GM12878 (cell line): ENCODE measurements at regions not wholly inside any gene's neighbourhood (a gene's known extent, or its start where the extent isn't known, plus 50 kb on each side); places are given as distances from the start of the nearest gene placed in this dataset.

Experiments
- ATAC-seq: fragments of 200-7000 bp; cut with Tn5 transposase; 3 replicates; pipeline ENCODE4 v1.9.1; 2020; ENCODE audit warnings: mild to moderate bottlenecking, moderate library complexity
- BruUV-seq: library from RNA; stranded (reverse); fragments of 400-500 nt; replicated peaks from 2 replicates; lab custom pipeline; 2021; lab: Mats Ljungman, UMichigan
- CTCF ChIA-PET: fragments of 300-600 bp; sonication (Branson Sonifier 250); formaldehyde crosslinking; extraction: SDS; loops from one replicate; lab custom pipeline; 2021; ENCODE audit warnings: inconsistent platforms; lab: Yijun Ruan, JAX
- POLR2A ChIA-PET: fragments of 350-600 bp; formaldehyde crosslinking; extraction: SDS; loops from one replicate; lab custom pipeline; 2021; ENCODE audit warnings: inconsistent platforms; lab: Charles Lee
- RAD21 ChIA-PET: fragments of 300-600 bp; sonication (Branson Sonifier 250); formaldehyde crosslinking; loops from one replicate; lab custom pipeline; 2023; ENCODE audit warnings: antibody characterized with exemption; ENCODE audit not compliant: unreplicated experiment; lab: Charles Lee
- SMC1A ChIA-PET: fragments of 300-600 bp; sonication (Branson Sonifier 250); formaldehyde crosslinking; loops from one replicate; lab custom pipeline; 2023; ENCODE audit not compliant: unreplicated experiment, uncharacterized antibody; lab: Charles Lee
- DNase-seq: peaks from one replicate; pipeline ENCODE4 v3.0.0-alpha.2; 2011; ENCODE audit warnings: low read depth, low spot score
- FAIRE-seq: peaks from 3 replicates; lab custom pipeline; 2011; peaks lifted over from hg19 to GRCh38; lab: Jason Lieb, UNC
- H2AFZ ChIP-seq: 2 replicates; pipeline ENCODE4 v1.6.0; 2011; ENCODE audit warnings: low read depth, low read length, control low read depth; ENCODE audit not compliant: control insufficient read depth
- H3K27ac ChIP-seq: 2 replicates; pipeline ENCODE4 v1.5.1; 2011; ENCODE audit warnings: control low read depth; ENCODE audit not compliant: control insufficient read depth, insufficient read depth
- H3K27me3 ChIP-seq, 2 experiments: replicated peaks in 1 of 2; 2 replicates each; pipeline versions ENCODE4 v1.6.0 to v1.6.1; 2011; ENCODE audit warnings: low read length in 1 of 2; ENCODE audit not compliant: control insufficient read depth in 2 of 2, insufficient read depth in 2 of 2
- H3K36me3 ChIP-seq, 2 experiments: 2 replicates each; pipeline ENCODE4 v1.5.1; 2011; ENCODE audit warnings: low read length in 1 of 2; ENCODE audit not compliant: control insufficient read depth in 2 of 2, insufficient read depth in 2 of 2
- H3K4me1 ChIP-seq: 2 replicates; pipeline ENCODE4 v1.6.1; 2011; ENCODE audit warnings: mild to moderate bottlenecking, low read length, moderate library complexity, mixed read lengths; ENCODE audit not compliant: control insufficient read depth, insufficient read depth
- H3K4me2 ChIP-seq: 2 replicates; pipeline ENCODE4 v1.6.0; 2011; ENCODE audit warnings: control low read depth; ENCODE audit not compliant: control insufficient read depth, insufficient read depth
- H3K4me3 ChIP-seq: fragments of 200-600 bp; sonication (generic); 2 replicates; pipeline ENCODE4 v1.5.1; 2016
- H3K79me2 ChIP-seq: 2 replicates; pipeline ENCODE4 v1.6.0; 2011; ENCODE audit warnings: low read length; ENCODE audit not compliant: control insufficient read depth, insufficient read depth
- H3K9ac ChIP-seq: 2 replicates; pipeline ENCODE4 v1.8.0; 2011; ENCODE audit warnings: low read length, control low read depth, mixed read lengths; ENCODE audit not compliant: control insufficient read depth, insufficient read depth
- H3K9me3 ChIP-seq: replicated peaks from 3 replicates; pipeline ENCODE4 v1.5.1; 2011; ENCODE audit warnings: mild to moderate bottlenecking, low read length; ENCODE audit not compliant: control insufficient read depth, insufficient read depth
- H4K20me1 ChIP-seq: 2 replicates; pipeline ENCODE4 v1.6.0; 2011; ENCODE audit not compliant: control insufficient read depth, insufficient read depth
- BACH1 ChIP-seq: fragments of 450-650 bp; IDR thresholded peaks from 2 replicates; pipeline ENCODE4 v1.6.1; 2017; ENCODE audit warnings: mild to moderate bottlenecking, borderline replicate concordance
- EED ChIP-seq: sonication (generic); IDR thresholded peaks from 2 replicates; pipeline ENCODE4 v1.6.1; 2016; ENCODE audit warnings: antibody characterized with exemption, low read depth
- EP300 ChIP-seq, 2 experiments: fragments of 150-350 bp in 1 of 2; IDR thresholded peaks; 2 replicates each; pipeline ENCODE4 v1.6.1; 2011 to 2012; ENCODE audit warnings: low read depth in 2 of 2, low read length in 2 of 2, borderline replicate concordance in 1 of 2, improper control_type of control experiment in 1 of 2, inconsistent platforms in 1 of 2; ENCODE audit not compliant: control insufficient read depth in 1 of 2
- FOS ChIP-seq: IDR thresholded peaks from 3 replicates; pipeline ENCODE4 v1.6.1; 2011; ENCODE audit warnings: borderline replicate concordance; ENCODE audit not compliant: insufficient read length; ENCODE audit errors: extremely low read depth
- GABPA ChIP-seq: IDR thresholded peaks from 2 replicates; pipeline ENCODE4 v1.6.1; 2014; ENCODE audit warnings: antibody characterized with exemption, low read depth, mild to moderate bottlenecking, inconsistent platforms
- HDAC2 ChIP-seq: fragments of 200-600 bp; sonication (generic); IDR thresholded peaks from 2 replicates; pipeline ENCODE4 v1.6.1; 2017
- MAX ChIP-seq: IDR thresholded peaks from 2 replicates; pipeline ENCODE4 v1.6.1; 2012; ENCODE audit warnings: low read depth, low read length, improper control_type of control experiment
- NFXL1 ChIP-seq: fragments of 450-650 bp; IDR thresholded peaks from 2 replicates; pipeline ENCODE4 v1.6.1; 2017; ENCODE audit warnings: antibody characterized with exemption, mild to moderate bottlenecking, borderline replicate concordance
- NRF1 ChIP-seq: conservative IDR thresholded peaks from 2 replicates; pipeline ENCODE4 v1.6.1; 2011; ENCODE audit warnings: mild to moderate bottlenecking, low read depth, low read length, improper control_type of control experiment
- PML ChIP-seq: IDR thresholded peaks from 2 replicates; pipeline ENCODE4 v1.6.1; 2012; ENCODE audit warnings: low read length, inconsistent platforms
- POLR2AphosphoS5 ChIP-seq: IDR thresholded peaks from 2 replicates; pipeline ENCODE4 v1.6.1; 2011; ENCODE audit warnings: mild to moderate bottlenecking, low read length, inconsistent platforms
- RB1 ChIP-seq: fragments of 450-650 bp; formaldehyde crosslinking; IDR thresholded peaks from 2 replicates; pipeline ENCODE4 v1.6.1; 2017; ENCODE audit warnings: mild to moderate bottlenecking, borderline replicate concordance
- SMAD5 ChIP-seq: IDR thresholded peaks from 2 replicates; pipeline ENCODE4 v1.6.1; 2016; ENCODE audit warnings: antibody characterized with exemption, low read depth
- TCF12 ChIP-seq: IDR thresholded peaks from 2 replicates; pipeline ENCODE4 v1.6.1; 2011; ENCODE audit warnings: low read depth, mild to moderate bottlenecking, low read length
- YY1 ChIP-seq: IDR thresholded peaks from 2 replicates; pipeline ENCODE4 v1.6.1; 2011; ENCODE audit warnings: low read depth, mild to moderate bottlenecking, low read length
- ZNF24 ChIP-seq: fragments of 450-650 bp; IDR thresholded peaks from 2 replicates; pipeline ENCODE4 v1.6.1; 2017; ENCODE audit warnings: antibody characterized with exemption, mild to moderate bottlenecking
- ZNF384 ChIP-seq: IDR thresholded peaks from 2 replicates; pipeline ENCODE4 v1.6.1; 2012; ENCODE audit warnings: low read depth, mild to moderate bottlenecking, low read length, improper control_type of control experiment, borderline replicate concordance
- ZSCAN29 ChIP-seq: fragments of 450-650 bp; IDR thresholded peaks from 2 replicates; pipeline ENCODE4 v1.6.1; 2017; ENCODE audit warnings: mild to moderate bottlenecking, moderate library complexity
- ZZZ3 ChIP-seq: IDR thresholded peaks from 2 replicates; pipeline ENCODE4 v1.6.1; 2011; ENCODE audit warnings: low read depth; ENCODE audit not compliant: control insufficient read depth, insufficient read length
- WGBS: methylation state at CpG from one replicate; pipeline ENCODE4 v1.1.6; 2016; ENCODE audit warnings: low lambda C conversion rate; ENCODE audit not compliant: insufficient replicate concordance, insufficient coverage; ENCODE audit errors: missing lambda C conversion rate; 5-methylcytosine and 5-hydroxymethylcytosine counted together
- in situ Hi-C: fragments of 300-500 bp; cut with MboI; formaldehyde crosslinking; loops from 9 replicates; pipeline ENCODE4 v1.14.3; 2018; ENCODE audit warnings: mixed read lengths
- intact Hi-C: fragments of 100-400 bp; cut with micrococcal nuclease; formaldehyde crosslinking; loops from one replicate; pipeline ENCODE4 v1.14.2; 2022; ENCODE audit not compliant: unreplicated experiment
- TF ChIP-seq, protein P1 (sequence below): fragments of 450-650 bp; IDR thresholded peaks from 2 replicates; pipeline ENCODE4 v1.6.1; 2017; ENCODE audit warnings: low read depth, mild to moderate bottlenecking, moderate library complexity

GRCh38 chrX:97751735-97752134 is 868.0 kb downstream of the RPA4 start:
- Histone ChIP-seq H4K20me1 (no peaks in the 10 kb centered on the region), H3K27ac (no peak overlapping the region), H3K27me3 (no peaks in the 10 kb centered on the region), H3K9me3 (no peaks in the 10 kb centered on the region), H3K9ac (no peak overlapping the region), H3K79me2 (no peaks in the 10 kb centered on the region), H2AFZ (no peak overlapping the region), H3K36me3 (no peaks in the 10 kb centered on the region), H3K4me2 (no peak overlapping the region), H3K4me1 (no peaks in the 10 kb centered on the region), H3K4me3 (no peak overlapping the region)
- SMC1A ChIA-PET = interaction anchor here (0.9 kb wide), 1 partner anchor 11 kb away, joined by 3 read pairs; no protein-coding TSS in a partner anchor
- no peak for DNase-seq
- RAD21 ChIA-PET = no interaction called here
- CTCF ChIA-PET = no interaction called here
- BruUV-seq = no TSS peak
- in situ Hi-C loops = no loop called here
- POLR2A ChIA-PET = no interaction called here
- no peak for TF ChIP-seq NRF1
- TF ChIP-seq ZSCAN29 = no peak
- TF ChIP-seq SMAD5 = no peak
- no peak for TF ChIP-seq MAX
- no peak for TF ChIP-seq POLR2AphosphoS5
- TF ChIP-seq EP300 (IDR thresholded peaks at IDR 0.05; ENCODE audit: borderline replicate concordance in 1 of 2, control insufficient read depth in 1 of 2, low read depth in 2 of 2, low read length in 2 of 2) = no peak
- ATAC-seq = no peak
- FAIRE-seq = no peak
- intact Hi-C loops = no loop called here
- WGBS = 11% methylated on average over 4 of the region's 4 CpGs

DNA sequence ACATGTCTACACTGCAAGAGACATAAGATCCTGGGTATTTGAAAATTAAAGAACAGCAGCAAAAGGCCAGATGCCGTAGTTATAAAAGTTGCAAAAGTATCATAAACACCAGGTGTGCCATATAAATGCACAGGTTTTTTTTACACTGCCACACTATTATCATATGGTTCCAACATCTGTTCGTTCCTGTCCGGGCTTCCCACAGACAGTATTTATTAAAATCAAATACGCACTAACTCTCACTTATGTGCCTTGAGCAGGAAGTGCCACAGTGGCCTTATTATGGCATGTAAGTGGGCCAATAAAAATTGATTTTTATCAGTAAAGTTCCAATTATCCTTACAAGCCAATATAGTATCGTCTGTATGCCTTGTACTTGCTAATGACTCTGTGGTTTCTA is 873.2 kb downstream of the RPA4 start:
- intact Hi-C loops (no loop called here), in situ Hi-C loops (no loop called here)
- ATAC-seq = no peak
- no peaks in the 10 kb centered on the region for H3K36me3 ChIP-seq
- H3K9me3 ChIP-seq = no peaks in the 10 kb centered on the region
- H3K27ac ChIP-seq = no peak overlapping the region
- H3K9ac ChIP-seq = no peak overlapping the region
- no peak overlapping the region for H2AFZ ChIP-seq
- DNase-seq = no peak
- no peaks in the 10 kb centered on the region for H3K27me3 ChIP-seq
- H4K20me1 ChIP-seq = no peaks in the 10 kb centered on the region
- H3K4me1 ChIP-seq = no peaks in the 10 kb centered on the region
- CTCF ChIA-PET = no interaction called here
- SMC1A ChIA-PET = no interaction called here
- RAD21 ChIA-PET = no interaction called here
- H3K4me2 ChIP-seq = no peak overlapping the region
- no TSS peak for BruUV-seq
- 56% methylated on average over 5 of the region's 5 CpGs for WGBS
- POLR2A ChIA-PET = no interaction called here
- no peak for FAIRE-seq
- no peaks in the 10 kb centered on the region for H3K79me2 ChIP-seq
- no peak overlapping the region for H3K4me3 ChIP-seq
- TF ChIP-seq TCF12 = no peak
- TF ChIP-seq, protein P1, sequence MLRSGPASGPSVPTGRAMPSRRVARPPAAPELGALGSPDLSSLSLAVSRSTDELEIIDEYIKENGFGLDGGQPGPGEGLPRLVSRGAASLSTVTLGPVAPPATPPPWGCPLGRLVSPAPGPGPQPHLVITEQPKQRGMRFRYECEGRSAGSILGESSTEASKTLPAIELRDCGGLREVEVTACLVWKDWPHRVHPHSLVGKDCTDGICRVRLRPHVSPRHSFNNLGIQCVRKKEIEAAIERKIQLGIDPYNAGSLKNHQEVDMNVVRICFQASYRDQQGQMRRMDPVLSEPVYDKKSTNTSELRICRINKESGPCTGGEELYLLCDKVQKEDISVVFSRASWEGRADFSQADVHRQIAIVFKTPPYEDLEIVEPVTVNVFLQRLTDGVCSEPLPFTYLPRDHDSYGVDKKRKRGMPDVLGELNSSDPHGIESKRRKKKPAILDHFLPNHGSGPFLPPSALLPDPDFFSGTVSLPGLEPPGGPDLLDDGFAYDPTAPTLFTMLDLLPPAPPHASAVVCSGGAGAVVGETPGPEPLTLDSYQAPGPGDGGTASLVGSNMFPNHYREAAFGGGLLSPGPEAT = no peak
- no peak for TF ChIP-seq SMAD5
- TF ChIP-seq ZZZ3 = no peak
- TF ChIP-seq EED = no peak
- no peak for TF ChIP-seq HDAC2
- TF ChIP-seq PML = no peak
- no peak for TF ChIP-seq YY1
- TF ChIP-seq ZNF24 = no peak
- no peak for TF ChIP-seq BACH1
- TF ChIP-seq GABPA = no peak
- no peak for TF ChIP-seq NFXL1
- no peak for TF ChIP-seq FOS
- TF ChIP-seq ZNF384 = no peak
- no peak for TF ChIP-seq RB1
